D721Med (cell line): ENCODE measurements at regions not wholly inside any gene's neighbourhood (a gene's known extent, or its start where the extent isn't known, plus 50 kb on each side); places are given as distances from the start of the nearest gene placed in this dataset.
"Not testable (repeated sequence)": the region's sequence is repeated elsewhere in the genome, so short reads cannot be mapped to it uniquely, and the experiment has no call there.

Source experiments
- DNase-seq: peaks from one replicate; pipeline ENCODE4 v3.0.0; 2011; ENCODE audit warnings: low spot score; ENCODE audit not compliant: insufficient read length
- FAIRE-seq: peaks from 2 replicates; lab custom pipeline; 2011; peaks lifted over from hg19 to GRCh38; lab: Jason Lieb, UNC
- TF ChIP-seq, protein P1 (sequence below): IDR thresholded peaks from 2 replicates; pipeline ENCODE4 v1.5.1; 2012; ENCODE audit warnings: mild to moderate bottlenecking, control low read depth; ENCODE audit not compliant: insufficient read depth; ENCODE audit errors: missing control alignments

DNA sequence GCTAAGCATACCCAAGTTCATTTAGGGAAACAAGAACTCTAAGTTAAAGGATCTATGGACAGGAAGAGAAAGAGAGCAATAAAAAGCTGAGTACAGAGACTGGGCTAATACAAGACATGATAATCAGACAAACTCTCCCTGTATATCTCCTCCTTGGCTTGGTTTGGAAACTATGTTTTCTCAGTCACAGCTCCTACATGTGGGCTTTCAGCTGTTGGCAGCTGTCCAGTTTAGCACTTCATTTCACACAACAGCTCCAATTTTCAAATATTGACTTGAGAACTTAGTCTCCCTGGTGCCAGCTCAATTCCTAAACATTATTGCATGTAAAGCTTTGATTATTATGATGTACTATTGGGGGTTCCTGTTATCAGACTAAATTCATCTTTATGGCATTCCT is 222.8 kb upstream of the OBI1 start:
- DNase-seq (no peak), FAIRE-seq (no peak)
- TF ChIP-seq, protein P1, sequence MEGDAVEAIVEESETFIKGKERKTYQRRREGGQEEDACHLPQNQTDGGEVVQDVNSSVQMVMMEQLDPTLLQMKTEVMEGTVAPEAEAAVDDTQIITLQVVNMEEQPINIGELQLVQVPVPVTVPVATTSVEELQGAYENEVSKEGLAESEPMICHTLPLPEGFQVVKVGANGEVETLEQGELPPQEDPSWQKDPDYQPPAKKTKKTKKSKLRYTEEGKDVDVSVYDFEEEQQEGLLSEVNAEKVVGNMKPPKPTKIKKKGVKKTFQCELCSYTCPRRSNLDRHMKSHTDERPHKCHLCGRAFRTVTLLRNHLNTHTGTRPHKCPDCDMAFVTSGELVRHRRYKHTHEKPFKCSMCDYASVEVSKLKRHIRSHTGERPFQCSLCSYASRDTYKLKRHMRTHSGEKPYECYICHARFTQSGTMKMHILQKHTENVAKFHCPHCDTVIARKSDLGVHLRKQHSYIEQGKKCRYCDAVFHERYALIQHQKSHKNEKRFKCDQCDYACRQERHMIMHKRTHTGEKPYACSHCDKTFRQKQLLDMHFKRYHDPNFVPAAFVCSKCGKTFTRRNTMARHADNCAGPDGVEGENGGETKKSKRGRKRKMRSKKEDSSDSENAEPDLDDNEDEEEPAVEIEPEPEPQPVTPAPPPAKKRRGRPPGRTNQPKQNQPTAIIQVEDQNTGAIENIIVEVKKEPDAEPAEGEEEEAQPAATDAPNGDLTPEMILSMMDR = no peak

- DNase-seq (no peak), FAIRE-seq (no peak)
- TF ChIP-seq, protein P1 = no peak
Measured at GRCh38 chr13:78881054-78881453, 222.1 kb upstream of the OBI1 start.

DNA sequence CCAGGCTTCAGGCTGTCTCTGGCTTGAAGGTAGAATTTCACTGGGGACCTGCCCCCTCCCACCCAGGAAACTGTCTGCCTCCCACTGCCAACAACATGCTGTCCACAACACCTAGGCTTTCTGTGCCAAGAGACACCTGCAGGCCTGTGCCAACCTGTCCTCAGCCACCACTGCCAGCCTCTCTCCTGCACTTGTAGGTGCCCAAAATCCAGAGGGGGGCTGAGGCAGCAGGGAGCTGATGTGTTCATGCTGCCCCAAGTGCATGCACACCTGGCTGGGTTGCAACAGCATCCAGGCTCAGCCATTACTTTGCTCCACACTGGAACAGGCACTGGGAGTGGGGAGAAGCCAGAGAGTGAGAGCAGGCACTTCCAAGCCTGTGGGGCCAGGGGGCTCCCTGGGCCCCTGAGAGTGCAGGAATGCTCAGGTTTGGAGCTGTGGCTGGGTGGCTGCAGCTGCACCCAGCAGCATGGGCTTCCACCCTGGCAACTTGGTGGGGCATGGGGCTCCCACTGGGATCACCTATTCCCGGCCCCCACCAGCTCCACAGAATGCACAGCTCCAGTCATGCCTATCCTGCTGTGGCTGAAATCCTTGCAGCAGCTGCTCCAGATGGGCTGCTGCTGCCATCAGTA is 218.1 kb upstream of the OBI1 start:
- TF ChIP-seq, protein P1 = no peak
- FAIRE-seq = no peak
- DNase-seq = no peak

DNA sequence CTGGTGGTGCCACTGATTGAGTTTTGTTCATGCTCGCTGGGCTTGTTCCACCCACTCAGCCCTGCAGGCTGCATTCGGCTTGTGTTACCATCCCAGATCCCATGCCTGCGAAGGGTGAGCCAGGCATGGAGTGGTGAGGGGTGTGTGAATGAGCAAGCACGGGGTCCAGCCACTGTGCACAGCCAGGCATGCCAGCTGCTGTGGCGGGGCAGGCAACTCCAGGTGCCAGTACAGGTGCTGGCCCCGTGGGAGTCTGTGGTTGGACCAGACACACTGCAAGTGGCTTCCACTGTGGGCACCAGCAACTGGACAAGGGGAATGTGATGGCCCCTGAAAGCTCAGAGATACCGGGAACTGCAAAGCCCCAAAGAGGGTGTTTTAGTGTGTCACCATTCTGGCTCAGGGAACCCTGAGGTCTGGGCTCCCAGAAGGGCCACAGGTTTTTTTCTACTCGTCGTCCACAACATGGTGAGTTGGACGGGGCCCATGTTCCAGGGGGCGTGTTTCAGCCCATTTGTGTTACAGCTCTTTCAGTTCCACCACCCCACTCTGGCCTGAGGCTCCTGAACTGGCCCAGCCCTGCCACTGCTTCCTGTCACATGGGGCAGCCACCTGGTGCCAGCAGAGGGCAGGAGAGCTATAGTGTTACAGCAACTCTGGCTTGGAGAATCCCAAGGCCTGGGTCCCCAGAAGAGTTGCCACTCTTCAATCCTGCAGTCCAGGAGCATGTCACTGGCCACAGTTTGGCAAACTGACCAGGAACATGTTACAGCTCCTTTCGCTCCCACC is 217.0 kb upstream of the OBI1 start:
- no peak for FAIRE-seq
- TF ChIP-seq, protein P1 = no peak
- DNase-seq = no peak

DNA sequence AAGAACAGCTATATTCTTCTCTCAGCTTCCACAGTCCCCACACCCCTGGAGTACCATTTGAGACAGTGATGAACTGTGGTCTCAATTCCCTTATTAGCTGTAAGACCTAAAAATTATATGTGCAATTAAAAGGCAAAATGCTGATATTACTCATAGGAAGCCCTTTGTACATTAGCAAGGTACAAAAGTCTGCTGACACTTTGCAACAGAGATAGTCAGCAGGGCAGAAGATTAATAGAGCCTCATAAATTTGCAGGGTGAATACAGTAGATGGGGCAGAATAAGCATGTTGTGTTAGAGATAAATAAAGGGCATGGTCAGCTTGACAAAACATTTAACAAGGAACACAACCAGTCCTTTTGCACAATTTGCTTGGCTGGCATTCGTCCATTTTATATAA is 210.0 kb upstream of the OBI1 start:
- FAIRE-seq (no peak), DNase-seq (no peak)
- TF ChIP-seq, protein P1 = no peak

- DNase-seq (no peak), FAIRE-seq (no peak)
- TF ChIP-seq, protein P1 = no peak
Measured at GRCh38 chr13:78867655-78868054, 208.7 kb upstream of the OBI1 start.

GRCh38 chr13:78866076-78866475 is 207.1 kb upstream of the OBI1 start:
- FAIRE-seq = not testable (repeated sequence)

More at GRCh38 chr13:78866076-78866475, 207.1 kb upstream of the OBI1 start:
- DNase-seq = not testable (repeated sequence)
